Bronchial epithelial cell (primary cell): ENCODE measurements at regions not wholly inside any gene's neighbourhood (a gene's known extent, or its start where the extent isn't known, plus 50 kb on each side); places are given as distances from the start of the nearest gene placed in this dataset.

Experiments
- DNase-seq: peaks from one replicate; pipeline ENCODE4 v3.0.0-alpha.2; 2010; ENCODE audit warnings: low read depth
- FAIRE-seq: peaks from 2 replicates; lab custom pipeline; 2011; peaks lifted over from hg19 to GRCh38; lab: Jason Lieb, UNC
- H3K27me3 ChIP-seq: 2 replicates; pipeline ENCODE4 v1.5.1; 2011; ENCODE audit warnings: low read length; ENCODE audit not compliant: control insufficient read depth, insufficient read depth
- H3K36me3 ChIP-seq: 2 replicates; pipeline ENCODE4 v1.5.1; 2011; ENCODE audit warnings: low read length; ENCODE audit not compliant: control insufficient read depth, insufficient read depth
- H3K4me3 ChIP-seq: 2 replicates; pipeline ENCODE4 v1.5.1; 2011; ENCODE audit warnings: mild to moderate bottlenecking, low read depth, low read length, control low read depth
- CTCF ChIP-seq: IDR thresholded peaks from 2 replicates; pipeline ENCODE4 v1.5.1; 2011; ENCODE audit warnings: mild to moderate bottlenecking, moderate library complexity, low read length, control low read depth, inconsistent platforms; ENCODE audit not compliant: insufficient read depth, severe bottlenecking

GRCh38 chr1:82604524-82604923, 803.8 kb downstream of the ADGRL2 start:
- H3K36me3 ChIP-seq = no peaks in the 10 kb centered on the region
- FAIRE-seq = no peak
- no peak for DNase-seq
- H3K4me3 ChIP-seq = no peak overlapping the region
- TF ChIP-seq CTCF = no peak
- H3K27me3 ChIP-seq = no peaks in the 10 kb centered on the region

GRCh38 chr1:82600314-82600713, 799.6 kb downstream of the ADGRL2 start:
- H3K27me3 ChIP-seq = no peaks in the 10 kb centered on the region
- no peak for DNase-seq
- TF ChIP-seq CTCF = no peak
- H3K4me3 ChIP-seq = no peak overlapping the region
- no peaks in the 10 kb centered on the region for H3K36me3 ChIP-seq
- no peak for FAIRE-seq

- no peaks in the 10 kb centered on the region for H3K27me3 ChIP-seq
- no peak for FAIRE-seq
- H3K36me3 ChIP-seq = no peaks in the 10 kb centered on the region
- H3K4me3 ChIP-seq = no peak overlapping the region
- no peak for TF ChIP-seq CTCF
- no peak for DNase-seq
Observed at GRCh38 chr1:82598812-82599211, 798.1 kb downstream of the ADGRL2 start.

GRCh38 chr1:82598337-82598736, 797.6 kb downstream of the ADGRL2 start:
- Histone ChIP-seq H3K27me3 (no peaks in the 10 kb centered on the region), H3K4me3 (no peak overlapping the region), H3K36me3 (no peaks in the 10 kb centered on the region)
- TF ChIP-seq CTCF = no peak
- FAIRE-seq (no peak), DNase-seq (no peak)

GRCh38 chr1:82597649-82598048, 796.9 kb downstream of the ADGRL2 start:
- TF ChIP-seq CTCF = no peak
- FAIRE-seq = no peak
- no peaks in the 10 kb centered on the region for H3K27me3 ChIP-seq

GRCh38 chr1:82597141-82597540, 796.4 kb downstream of the ADGRL2 start:
- FAIRE-seq = no peak
- DNase-seq = no peak
- Histone ChIP-seq H3K27me3 (no peaks in the 10 kb centered on the region), H3K36me3 (no peaks in the 10 kb centered on the region), H3K4me3 (no peak overlapping the region)
- TF ChIP-seq CTCF = no peak

More at GRCh38 chr1:82597649-82598048, 796.9 kb downstream of the ADGRL2 start:
- H3K36me3 ChIP-seq = no peaks in the 10 kb centered on the region
- H3K4me3 ChIP-seq = no peak overlapping the region
- DNase-seq = no peak
